Kidney glomerular epithelial cell (primary cell): ENCODE measurements at regions not wholly inside any gene's neighbourhood (a gene's known extent, or its start where the extent isn't known, plus 50 kb on each side); places are given as distances from the start of the nearest gene placed in this dataset.

ENCODE experiments used
- DNase-seq: peaks from one replicate; lab custom pipeline; 2025; lab: John Stamatoyannopoulos, UW

DNA sequence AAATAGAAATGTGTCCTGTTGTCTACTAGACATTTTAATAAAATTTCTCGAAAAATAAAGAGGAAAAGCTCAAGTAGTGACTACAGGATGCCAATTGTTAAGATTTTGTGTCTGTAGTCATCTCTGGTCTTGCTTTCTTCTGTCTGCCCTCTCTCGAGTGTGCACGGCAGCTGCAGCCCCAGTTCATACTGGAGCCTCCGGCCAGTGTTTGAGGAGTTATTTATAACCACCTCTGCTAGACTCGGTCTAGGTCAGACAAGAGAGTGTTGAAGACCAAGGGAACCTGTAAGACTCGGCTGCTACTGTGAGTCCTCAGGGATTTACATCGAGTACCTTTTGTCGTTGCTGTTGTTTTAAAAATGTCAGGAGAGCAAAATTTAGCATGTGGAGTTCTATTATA, 810.1 kb upstream of the POU3F3 start:
- DNase-seq: no peak

DNA sequence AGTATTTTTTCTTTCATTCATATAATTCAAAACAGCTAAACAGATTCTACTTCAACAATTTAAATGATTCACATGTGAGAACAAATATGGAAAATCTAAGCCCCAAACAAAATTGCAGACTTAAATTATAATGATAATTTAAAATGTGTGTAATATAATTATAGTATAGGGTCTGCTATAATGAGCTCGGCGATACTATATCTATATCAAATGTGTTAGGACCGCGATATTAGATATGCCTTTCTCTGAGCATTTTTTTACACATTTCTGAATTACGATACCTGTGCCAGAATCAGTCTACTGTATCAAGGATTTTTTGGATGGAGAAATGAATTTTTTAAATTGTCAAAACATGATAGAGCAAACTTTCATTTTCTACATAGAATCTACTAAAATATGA, 808.8 kb upstream of the POU3F3 start:
- no peak for DNase-seq

DNA sequence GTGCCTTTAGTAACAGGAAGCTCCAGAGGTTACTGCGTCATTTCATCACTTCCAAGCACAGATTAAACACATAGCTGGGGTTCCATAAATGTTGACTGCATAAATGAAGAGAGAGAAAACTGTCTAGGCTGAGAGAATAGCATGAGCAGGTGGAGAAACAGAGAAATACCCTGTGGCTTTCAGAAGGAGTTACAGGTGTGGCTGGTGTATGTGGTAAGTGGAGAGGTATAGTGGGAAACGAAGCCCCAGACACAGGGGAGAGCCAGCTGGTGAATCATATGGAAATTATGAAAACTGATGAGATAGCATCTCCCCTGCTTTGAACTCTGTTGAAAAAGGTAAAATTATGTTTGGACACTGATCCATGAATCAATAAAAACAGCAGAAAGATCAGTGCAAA, 807.4 kb upstream of the POU3F3 start:
- no peak for DNase-seq

DNA sequence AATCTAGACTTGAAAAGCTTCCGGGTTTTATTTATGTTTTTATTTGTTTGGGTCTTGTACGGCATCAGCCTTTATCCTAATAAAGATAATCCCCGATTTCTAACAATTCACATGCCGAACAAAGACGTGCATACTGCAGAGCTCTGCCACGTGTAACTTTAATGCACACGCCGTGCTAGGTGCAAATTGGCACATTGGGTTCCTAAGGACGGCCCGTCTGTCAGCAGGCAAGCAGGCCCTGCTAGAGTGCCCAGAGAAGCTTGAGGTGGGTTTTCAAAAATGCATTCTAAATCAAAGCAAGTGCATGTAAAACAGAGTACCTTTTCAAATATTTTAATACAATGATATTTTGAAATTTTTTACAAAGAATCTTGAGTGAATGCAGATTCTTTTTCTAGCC, 806.4 kb upstream of the POU3F3 start:
- no peak for DNase-seq

DNA sequence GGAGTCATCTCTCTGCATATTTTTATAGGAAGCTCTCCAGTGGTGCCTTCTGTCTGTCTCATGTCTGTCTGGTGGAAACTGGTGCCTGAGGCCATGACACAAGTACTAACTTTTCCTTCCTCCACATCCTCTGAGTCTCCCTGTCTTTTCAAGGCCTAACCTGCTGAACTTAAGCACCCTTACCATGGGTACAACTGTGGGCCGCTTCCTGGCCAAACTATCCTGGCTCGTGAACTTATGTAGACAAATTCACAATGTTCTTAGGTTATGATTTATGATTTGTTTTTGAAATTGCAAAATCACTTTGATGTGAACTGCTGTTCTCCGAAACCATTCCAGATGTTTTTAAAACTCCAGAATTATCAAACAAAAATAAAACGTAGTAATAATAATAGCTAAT, 804.5 kb upstream of the POU3F3 start:
- no peak for DNase-seq

DNA sequence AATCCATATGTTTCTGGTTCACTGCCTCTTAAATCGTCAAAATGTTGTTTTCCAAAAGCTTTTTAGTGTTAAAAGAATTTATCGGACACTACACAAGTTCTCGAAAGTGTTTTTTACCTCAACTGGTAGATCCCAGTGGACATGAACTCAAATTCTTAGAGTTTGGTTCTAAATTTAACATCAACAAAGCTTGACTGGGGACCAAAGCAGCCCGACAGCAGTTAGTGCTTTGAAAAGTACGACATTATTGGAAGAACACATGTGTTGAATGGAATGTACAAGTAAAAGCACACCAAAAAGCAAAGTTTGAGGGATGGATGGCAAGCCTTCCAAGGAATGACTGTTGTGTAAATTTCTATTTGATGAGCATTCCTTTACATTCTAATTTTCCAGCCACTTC, 803.9 kb upstream of the POU3F3 start:
- no peak for DNase-seq

DNA sequence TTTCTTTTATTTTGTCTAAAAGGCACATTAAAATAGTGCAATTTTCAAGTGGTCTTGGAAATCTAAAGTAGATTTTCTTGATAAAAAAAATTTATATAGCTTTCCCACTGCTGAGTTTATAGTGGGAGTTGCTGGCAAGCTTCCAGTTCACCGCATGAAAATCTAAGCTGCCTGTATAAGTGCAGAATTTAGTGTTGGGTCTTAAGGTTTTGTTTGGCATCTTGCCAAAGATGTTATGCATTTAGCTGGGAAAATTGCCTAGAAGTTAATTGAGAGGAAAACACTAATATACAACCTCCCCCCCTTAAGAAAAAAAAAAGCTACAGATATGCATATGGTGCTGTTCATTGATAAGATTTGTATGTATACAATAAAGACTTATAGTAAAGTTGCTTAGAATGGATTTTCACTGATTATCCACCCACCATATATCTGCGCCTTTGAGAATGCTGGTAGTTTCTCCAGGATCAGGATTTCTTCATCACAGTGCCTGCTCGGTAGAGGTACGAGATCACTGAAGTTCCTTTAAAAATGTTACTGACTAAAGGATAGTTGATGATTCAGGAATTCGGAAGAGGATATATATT, 803.2 kb upstream of the POU3F3 start:
- no peak for DNase-seq

DNA sequence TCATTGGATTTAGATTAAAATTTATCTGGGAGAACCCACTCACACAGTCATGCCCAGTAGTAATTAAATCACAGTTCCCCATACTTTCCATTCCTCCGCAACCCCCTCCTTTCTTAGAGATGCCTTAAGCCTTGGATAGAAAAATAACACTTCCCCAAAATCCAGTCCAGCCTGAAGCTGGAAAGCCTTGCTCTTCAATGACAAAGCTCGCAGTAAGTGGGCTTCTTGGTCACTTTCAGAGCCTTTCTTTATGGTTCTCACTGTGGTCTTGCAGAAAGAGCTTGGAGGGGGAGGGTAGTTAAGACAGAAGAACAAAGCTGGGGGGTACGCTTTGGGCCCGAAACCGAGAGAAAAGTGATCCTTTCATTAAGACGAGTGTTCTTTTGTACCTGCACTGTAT, 802.1 kb upstream of the POU3F3 start:
- no peak for DNase-seq

DNA sequence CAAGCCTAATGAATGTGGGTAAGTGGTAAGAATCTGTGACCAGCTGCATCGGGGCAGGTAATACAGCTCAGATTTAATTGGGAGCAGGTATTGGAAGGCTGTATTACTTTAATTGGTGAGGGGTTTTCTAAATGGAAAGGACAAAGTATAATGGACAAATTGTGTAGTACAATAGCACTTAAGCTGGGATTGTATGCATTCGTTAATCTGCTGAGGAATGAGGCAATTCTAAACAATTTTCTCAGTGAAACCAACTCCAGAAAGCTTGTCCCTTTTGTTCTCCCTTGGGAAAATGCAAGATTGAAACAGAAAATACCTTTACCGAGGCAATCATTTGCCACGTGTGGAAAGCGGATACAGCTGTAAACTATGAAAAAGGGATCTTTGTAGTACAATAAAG, 801.6 kb upstream of the POU3F3 start:
- DNase-seq: no peak

DNA sequence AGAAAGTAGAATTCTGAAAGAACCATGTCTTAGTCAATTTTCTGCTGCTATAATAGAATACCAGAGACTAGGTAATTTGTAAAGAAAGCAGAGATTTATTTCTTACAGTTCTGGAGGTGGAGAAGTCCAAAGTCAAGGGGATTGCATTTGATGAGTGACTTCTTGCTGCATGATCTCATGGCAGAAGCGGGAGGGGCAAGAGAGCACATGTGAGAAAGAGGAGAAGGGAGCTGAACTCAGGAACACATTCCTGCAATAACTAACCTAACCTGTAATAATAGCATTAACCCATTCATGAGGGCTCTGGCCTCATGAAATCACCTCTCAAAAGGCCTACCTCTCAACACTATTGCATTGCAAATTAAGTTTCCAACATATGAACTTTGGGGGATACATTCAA, 797.5 kb upstream of the POU3F3 start:
- no peak for DNase-seq

DNA sequence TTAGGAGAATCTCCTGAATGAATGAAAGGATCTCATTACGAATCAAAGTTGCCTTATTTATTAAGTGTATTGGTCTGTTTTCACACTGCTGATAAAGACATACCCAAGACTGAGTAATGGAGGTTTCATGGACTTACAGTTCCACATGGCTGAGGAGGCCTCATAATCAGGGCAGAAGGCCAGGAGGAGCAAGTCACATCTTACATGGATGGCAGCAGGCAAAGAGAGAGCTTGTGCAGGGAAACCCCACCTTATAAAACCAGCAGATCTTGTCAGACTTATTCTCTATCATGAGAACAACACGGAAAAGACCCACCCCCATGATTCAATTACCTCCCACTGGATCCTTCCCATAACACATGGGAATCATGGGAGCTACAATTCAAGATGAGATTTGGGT, 785.2 kb upstream of the POU3F3 start:
- DNase-seq: no peak

DNA sequence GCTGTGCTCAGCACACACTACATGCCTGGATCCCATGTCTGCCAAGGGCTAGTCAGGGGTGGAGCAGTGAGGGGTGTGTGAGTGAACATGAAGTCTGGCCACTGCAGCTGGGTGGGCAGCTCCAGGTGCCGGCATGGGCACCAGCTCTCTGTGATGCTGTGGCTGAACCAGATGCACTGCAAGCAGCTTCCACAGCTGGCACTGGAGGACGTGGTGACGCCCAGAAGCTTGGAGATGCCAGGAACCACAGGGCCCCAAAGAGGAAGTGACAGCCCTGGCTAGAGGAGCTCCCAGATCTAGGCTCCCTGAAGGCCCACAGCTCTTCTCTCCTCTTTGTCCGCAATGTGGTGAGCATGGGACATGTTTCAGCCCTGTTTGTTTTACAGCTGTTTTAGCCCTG, 776.3 kb upstream of the POU3F3 start:
- no peak for DNase-seq

DNA sequence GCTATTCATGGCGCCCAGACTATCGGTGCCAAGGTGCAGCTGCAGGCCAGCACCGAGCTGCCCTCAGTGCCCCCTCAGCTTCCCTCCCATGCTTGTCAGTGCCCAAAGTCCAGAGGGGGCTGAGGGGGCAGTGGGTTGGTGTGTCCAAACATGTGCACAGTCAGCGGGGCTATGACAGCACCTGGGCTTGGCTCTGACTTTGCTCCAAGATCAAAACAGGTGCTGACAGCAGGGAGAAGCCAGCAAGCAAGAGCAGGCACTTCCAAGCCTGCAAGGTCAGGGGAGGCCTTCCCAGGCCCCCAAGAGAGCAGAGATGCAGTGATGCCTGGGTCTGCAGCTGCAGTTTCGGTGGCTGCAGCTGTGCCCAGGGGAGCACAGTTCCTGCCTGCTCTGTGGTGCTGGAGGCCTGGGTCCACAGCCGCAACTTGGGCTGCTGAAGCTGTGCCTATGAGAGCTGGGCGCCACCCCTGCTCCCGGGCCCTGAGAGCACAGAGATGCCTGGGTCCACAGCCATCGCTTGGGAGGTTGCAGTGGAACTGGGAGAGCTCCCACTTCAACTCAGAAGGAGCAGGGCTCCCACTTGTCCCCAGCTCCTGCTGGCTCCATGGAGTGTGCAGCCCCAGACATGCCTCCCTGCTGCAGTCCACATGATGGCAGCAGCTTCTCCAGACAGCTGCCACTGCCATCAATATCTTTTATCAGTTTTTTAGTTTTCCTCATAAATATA, 775.3 kb upstream of the POU3F3 start:
- DNase-seq: no peak

DNA sequence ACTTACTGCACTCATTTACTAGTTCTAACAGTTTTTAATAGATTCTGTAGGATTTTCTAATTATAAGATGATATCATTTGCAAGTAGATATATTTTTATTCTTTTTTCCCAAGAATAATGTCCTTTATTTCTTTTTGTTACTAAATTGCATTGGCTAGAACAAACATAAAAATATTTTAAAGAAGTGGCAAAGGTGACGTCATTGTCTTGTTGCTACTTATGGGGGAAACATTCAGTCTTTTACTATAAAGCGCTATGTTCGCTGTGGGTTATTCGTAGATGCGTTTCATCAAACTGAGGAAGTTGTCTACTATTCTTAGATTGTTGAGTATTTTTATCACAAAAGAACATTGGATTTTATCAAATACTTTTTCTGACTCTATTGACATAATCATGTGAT, 765.2 kb upstream of the POU3F3 start:
- no peak for DNase-seq

DNA sequence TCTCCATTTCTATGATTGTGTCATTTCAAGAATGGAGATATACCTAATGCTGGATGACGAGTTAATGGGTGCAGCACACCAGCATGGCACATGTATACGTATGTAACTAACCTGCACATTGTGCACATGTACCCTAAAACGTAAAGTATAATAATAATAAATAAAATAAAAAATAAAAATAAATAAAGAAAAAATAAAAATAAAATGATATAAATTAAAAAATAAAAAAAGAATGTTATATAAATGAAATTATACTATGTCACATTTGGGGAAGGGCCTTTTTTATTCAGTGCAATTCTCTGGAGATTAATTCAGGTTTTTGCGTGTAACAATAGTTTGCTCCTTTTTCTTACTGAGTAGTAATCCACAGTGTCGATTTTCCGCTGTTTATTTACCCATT, 763.5 kb upstream of the POU3F3 start:
- no peak for DNase-seq

DNA sequence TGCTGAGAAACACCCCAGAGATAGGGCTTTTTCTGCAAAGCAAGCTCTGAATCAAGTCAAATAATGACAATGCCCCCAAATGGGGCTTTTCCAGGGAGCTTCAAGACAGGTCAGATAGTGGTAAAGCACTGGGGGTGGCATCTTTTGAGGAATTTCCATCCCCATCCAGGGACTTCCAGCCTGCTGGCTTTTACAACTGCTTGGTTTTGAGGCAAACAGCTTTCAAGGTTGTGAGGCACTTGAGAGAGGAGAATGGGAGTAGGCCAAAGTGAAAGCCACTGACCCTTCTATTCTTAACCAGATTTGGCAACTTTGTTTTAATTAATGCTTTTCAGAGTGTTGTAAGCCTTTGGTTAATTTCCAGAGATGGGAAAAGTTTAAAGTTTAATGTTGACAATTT, 762.0 kb upstream of the POU3F3 start:
- DNase-seq: no peak

DNA sequence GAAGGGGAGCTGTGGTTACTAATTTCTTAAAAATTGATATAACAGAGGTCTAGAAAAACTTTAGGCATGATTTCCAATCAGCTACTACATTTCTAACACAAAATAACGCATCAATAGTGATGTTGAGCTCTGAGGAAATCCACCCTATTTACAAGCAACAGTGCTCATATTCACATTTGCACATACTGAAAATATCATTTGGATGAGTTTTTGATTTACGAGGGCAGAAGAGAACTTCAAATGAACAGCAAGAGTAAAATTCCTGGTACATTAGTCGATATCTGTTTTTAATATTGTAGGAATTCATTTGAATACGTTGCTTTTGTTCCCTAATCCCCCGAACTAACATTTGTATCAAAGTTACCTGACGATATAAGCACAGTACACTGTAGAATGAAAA, 761.0 kb upstream of the POU3F3 start:
- no peak for DNase-seq

DNA sequence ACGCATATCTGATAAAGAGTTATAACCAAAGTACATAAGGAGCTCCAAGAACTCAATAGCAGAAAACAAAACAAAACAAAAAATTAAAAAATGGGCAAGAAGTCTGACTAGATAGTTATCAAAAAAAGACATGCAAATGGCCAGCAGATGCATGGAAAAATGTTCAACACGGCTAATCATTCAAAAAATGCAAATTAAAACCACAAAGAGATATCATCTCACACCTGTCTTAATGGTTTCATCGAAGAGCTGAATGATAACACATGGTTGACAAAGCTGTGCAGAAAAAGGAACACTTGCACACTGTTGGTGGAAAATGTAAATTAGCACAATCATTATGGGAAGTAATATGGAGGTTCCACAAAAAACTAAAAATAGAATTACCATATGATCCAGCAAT, 751.3 kb upstream of the POU3F3 start:
- DNase-seq: no peak

DNA sequence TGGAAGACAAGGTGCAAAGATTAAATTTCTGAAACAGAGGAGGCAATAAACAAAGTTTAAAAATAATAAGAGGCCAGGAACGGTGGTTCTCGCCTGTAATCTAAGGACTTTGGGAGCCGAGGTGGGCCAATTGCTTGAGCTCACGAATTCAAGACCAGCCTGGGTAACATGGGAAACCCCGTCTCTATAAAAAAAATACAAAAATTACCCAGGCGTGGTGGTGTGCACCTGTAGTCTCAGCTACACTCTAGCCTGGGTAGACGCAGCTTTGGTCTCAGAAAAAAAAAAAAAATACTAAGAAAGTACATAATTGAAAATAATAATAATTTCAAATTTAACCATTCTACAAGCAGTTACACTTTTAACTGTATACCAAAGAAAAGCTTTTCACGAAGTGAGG, 744.6 kb upstream of the POU3F3 start:
- no peak for DNase-seq

DNA sequence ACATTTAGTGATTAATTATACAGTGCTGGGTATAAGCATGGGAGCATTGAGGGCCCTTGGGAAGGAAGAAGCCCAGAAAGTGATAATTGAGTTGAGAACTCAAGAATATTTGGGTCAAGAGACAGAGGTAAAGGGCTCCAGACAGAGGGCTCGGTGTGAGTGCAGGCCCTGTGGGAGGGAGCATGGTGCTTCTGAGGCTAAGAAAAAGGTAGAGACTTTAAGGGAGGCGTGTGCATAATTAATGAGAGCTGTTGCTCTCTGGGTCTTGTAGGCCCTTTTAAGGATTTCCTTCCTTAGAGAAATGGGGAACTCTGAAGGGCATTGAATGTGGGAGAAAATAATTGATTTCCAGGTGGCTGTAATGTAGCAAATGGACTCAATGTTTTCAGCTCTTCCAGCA, 735.0 kb upstream of the POU3F3 start:
- no peak for DNase-seq

DNA sequence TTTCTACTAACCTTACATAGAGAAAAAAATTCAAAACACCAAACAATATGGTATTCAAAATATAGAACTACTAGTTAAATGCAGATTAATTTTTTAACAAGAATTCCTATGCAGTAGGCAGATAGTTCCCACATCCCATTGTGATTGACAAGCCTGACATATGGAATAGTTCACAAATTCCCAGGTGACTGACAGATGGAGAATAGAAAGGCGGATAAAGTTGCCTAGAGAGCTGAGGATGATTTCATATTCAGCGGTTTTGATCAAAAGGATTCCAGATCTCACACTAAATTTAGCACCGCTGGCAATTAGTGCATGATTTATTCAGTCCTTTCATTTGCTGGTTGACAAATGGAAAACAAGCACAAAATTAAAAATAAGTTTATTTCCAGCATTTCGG, 733.7 kb upstream of the POU3F3 start:
- DNase-seq: no peak

DNA sequence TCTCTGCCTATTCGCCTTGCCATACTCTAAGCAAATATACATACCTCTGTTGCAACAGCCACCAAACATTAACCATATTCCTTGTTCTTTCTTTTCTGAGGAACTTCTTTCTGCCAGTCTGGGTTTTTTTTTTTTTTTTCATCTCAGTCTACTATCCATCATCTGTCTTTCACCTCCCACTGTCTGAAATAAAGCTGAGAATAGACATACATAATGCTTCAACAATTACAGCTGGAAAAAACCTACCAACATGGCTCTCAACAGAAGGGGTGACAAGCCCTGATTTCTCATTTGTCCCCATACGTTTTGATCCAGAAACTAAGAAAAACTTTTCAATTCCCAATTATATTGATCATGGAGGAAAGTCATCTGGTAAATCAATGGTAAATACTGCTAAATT, 728.8 kb upstream of the POU3F3 start:
- DNase-seq: no peak

DNA sequence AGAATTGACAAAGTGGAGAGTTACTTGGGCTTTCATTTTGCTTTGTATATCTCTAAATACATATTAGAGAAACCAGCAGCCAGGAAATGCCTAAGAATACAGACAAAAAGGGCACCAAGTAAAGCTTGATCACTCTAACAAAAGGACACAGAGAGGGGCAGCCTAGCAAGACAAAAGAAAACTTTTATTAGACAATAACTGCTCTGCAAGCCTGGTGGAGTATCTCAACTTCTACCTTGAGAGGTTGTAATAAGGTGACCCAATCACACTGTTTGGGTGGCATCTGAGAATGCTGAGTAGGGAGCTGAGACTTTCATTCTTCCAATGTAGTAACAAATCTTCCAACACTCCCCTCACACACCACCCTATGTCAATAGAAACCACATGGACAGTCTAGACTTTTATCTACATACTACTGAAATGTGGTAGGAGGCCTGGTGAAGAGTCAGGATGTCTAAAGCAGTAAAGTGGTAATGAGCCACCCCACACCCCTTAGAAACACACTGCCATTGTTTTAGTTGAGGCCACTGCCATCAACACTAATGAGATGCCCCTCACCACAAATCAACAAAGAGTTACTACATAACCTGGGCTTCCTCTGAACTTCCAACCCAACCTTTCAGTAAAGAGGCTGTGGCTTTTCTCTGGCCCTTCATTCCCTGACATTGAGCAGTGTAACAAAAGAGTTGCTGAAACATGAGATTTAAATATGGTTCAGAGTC, 726.7 kb upstream of the POU3F3 start:
- no peak for DNase-seq

DNA sequence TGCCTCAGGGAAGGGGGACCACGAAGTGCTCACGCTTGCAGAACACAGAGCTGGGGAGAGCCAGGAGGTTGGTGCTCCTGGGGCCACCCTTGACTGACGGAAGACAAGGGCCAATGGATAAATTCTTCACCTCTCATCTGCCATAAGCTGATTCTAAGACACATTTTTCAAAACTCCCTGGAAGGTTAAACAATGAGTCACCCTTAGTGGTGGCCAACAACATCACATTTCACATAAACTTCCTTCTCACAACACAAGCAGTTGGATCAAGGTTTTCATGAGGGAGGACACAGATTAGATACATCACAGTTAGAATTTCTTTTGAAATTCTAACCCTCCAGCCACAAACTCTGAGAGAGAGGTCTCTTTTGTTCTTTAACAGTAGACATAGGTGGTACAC, 713.6 kb upstream of the POU3F3 start:
- peak; percentile 2 for DNase-seq
